ENCODE measurements at regions not wholly inside any gene's neighbourhood (a gene's known extent, or its start where the extent isn't known, plus 50 kb on each side); places are given as distances from the start of the nearest gene placed in this dataset.

DNA sequence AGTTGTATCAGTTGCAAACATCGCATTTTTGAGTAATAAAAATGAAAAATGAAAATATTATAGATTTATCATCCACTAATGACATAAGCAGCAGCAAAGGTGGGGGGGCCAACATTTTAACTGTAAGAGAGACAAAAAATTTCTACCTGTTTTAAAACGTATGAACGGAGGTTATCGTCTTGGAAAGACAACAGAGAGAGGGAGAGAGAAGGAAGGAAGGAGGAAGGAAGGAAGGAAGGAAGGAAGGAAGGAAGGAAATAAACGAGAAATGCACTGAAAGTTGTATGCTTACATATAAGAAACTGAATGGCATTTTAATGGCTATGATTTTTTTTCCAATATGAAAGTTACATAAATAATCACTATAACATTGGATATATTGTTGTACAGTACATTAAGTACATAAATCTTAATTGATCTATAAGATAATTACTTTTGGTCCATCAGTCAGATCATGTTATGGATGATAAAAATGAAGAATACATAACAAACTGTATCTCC is 862.8 kb upstream of the SLITRK1 start:
- DNase-seq (ENCODE audit: low spot score in 2 of 2), result no peak
- Histone ChIP-seq H3K27me3 (no peaks in the 10 kb centered on the region), H3K9me3 (no peaks in the 10 kb centered on the region), H3K4me3 (no peak overlapping the region), H3K27ac (no peak overlapping the region), H3K4me1 (no peaks in the 10 kb centered on the region), H3K36me3 (no peaks in the 10 kb centered on the region)
- 85 to 90% methylated on average over 5 of the region's 5 CpGs for WGBS, 2 donors
- TF ChIP-seq POLR2A (IDR thresholded peaks at IDR 0.05) (no peak), EP300 (IDR thresholded peaks at IDR 0.05) (no peak)
- TF ChIP-seq, protein P1, sequence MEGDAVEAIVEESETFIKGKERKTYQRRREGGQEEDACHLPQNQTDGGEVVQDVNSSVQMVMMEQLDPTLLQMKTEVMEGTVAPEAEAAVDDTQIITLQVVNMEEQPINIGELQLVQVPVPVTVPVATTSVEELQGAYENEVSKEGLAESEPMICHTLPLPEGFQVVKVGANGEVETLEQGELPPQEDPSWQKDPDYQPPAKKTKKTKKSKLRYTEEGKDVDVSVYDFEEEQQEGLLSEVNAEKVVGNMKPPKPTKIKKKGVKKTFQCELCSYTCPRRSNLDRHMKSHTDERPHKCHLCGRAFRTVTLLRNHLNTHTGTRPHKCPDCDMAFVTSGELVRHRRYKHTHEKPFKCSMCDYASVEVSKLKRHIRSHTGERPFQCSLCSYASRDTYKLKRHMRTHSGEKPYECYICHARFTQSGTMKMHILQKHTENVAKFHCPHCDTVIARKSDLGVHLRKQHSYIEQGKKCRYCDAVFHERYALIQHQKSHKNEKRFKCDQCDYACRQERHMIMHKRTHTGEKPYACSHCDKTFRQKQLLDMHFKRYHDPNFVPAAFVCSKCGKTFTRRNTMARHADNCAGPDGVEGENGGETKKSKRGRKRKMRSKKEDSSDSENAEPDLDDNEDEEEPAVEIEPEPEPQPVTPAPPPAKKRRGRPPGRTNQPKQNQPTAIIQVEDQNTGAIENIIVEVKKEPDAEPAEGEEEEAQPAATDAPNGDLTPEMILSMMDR (IDR thresholded peaks at IDR 0.05), result no peak

DNA sequence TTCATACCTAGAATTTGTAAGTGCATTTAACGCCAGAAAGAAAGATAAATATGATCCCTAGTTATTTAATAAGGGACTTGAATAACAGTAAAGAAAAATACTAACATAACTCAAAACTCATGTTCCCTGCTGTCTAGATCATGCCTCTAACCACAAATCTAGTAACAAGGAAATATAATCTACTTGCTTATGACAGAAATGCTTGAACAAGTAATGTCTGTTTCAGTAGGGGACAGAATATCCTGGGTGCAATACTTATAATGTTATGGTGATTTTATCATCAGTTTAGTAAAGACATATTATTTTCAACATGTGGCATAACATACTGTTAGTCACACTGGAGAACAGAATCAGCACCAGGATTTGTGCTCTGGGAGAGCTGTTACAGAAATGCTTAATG is 861.9 kb upstream of the SLITRK1 start:
- Histone ChIP-seq H3K9me3 (no peaks in the 10 kb centered on the region), H3K27me3 (no peaks in the 10 kb centered on the region), H3K4me1 (no peaks in the 10 kb centered on the region), H3K36me3 (no peaks in the 10 kb centered on the region), H3K4me3 (no peak overlapping the region), H3K27ac (no peak overlapping the region)
- TF ChIP-seq, protein P1 (IDR thresholded peaks at IDR 0.05), result no peak
- no peak for TF ChIP-seq POLR2A (IDR thresholded peaks at IDR 0.05)
- TF ChIP-seq EP300 (IDR thresholded peaks at IDR 0.05), result no peak
- DNase-seq (ENCODE audit: low spot score in 2 of 2), result no peak
- WGBS, 2 donors, result 76 to 90% methylated on average over 1 of the region's 1 CpG

DNA sequence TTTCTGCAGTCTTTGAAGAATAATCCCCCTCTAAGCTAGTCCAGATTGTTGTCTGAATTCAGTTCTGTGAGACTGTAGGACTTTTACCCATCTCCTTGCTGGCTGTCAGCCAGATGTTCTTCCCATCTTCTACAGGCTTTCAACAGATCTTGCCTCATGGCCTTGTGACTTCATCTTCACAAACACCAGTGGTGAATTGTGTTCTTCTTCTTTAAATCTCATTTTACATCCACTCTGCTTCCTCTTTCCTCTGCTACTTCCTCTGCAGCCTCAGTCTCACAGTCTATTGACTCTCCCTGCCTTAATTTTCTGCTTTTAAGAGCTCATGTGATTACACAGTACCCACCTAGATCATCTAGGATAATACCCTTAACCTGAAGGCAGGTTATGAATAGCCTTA is 859.0 kb upstream of the SLITRK1 start:
- H3K27ac ChIP-seq, result no peak overlapping the region
- DNase-seq (ENCODE audit: low spot score in 2 of 2), result no peak
- no peaks in the 10 kb centered on the region for H3K36me3 ChIP-seq
- no peaks in the 10 kb centered on the region for H3K4me1 ChIP-seq
- H3K9me3 ChIP-seq, result no peaks in the 10 kb centered on the region
- no peaks in the 10 kb centered on the region for H3K27me3 ChIP-seq
- H3K4me3 ChIP-seq, result no peak overlapping the region
- TF ChIP-seq EP300 (IDR thresholded peaks at IDR 0.05) (no peak), POLR2A (IDR thresholded peaks at IDR 0.05) (no peak)
- TF ChIP-seq, protein P1 (IDR thresholded peaks at IDR 0.05), result no peak

DNA sequence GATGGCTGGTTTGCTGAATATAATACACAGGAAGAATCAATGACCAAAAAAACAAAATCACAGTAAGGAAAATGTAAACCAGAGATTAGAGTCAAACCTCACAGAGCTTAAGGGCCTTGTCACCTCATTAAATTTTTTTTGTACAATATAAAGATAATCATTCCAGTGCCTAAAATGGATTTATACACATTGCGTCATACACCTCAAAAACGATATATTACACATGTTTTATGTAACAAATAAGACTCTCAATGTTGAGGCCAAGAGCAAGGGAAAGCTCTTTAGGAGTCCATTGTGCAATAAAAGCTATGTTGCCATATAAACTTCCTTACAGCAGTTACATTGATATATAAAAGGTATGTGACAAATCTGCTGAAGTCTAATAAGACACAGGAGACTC is 856.7 kb upstream of the SLITRK1 start:
- Histone ChIP-seq H3K27ac (no peak overlapping the region), H3K36me3 (no peaks in the 10 kb centered on the region), H3K4me3 (no peak overlapping the region), H3K9me3 (no peaks in the 10 kb centered on the region), H3K4me1 (no peaks in the 10 kb centered on the region), H3K27me3 (no peaks in the 10 kb centered on the region)
- DNase-seq (ENCODE audit: low spot score in 2 of 2), result no peak
- TF ChIP-seq, protein P1 (IDR thresholded peaks at IDR 0.05), result no peak
- TF ChIP-seq EP300 (IDR thresholded peaks at IDR 0.05) (no peak), POLR2A (IDR thresholded peaks at IDR 0.05) (no peak)
- WGBS, 2 donors, result 67 to 71% methylated on average over 2 of the region's 2 CpGs

DNA sequence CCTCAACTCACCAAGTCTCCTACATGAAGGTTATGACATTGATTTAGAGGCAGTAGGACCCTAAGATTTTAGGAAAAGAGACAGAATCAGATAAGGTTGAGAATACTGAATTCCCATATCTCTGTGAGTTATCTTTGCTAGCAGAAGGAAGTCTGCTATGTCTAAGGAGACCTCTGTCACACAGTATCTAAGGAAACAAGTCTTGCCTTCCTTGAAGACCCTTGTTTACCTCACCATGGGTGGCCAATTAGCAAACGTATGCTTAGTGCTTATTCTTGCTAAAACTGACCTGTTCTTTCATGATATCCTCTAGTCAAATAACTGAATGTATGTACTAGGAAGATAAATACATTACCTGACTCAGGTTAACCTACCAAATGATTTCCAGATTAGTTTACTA is 855.4 kb upstream of the SLITRK1 start:
- no peaks in the 10 kb centered on the region for H3K36me3 ChIP-seq
- 52 to 65% methylated on average over 1 of the region's 1 CpG for WGBS, 2 donors
- no peaks in the 10 kb centered on the region for H3K4me1 ChIP-seq
- no peak overlapping the region for H3K4me3 ChIP-seq
- DNase-seq (ENCODE audit: low spot score in 2 of 2), result no peak
- H3K27me3 ChIP-seq, result no peaks in the 10 kb centered on the region
- no peaks in the 10 kb centered on the region for H3K9me3 ChIP-seq
- TF ChIP-seq POLR2A (IDR thresholded peaks at IDR 0.05), result no peak
- TF ChIP-seq, protein P1 (IDR thresholded peaks at IDR 0.05), result no peak
- TF ChIP-seq EP300 (IDR thresholded peaks at IDR 0.05), result no peak
- no peak overlapping the region for H3K27ac ChIP-seq

All from tibial nerve (tissue), 4 donors.